Esophagus muscularis mucosa (tissue), 4 donors: ENCODE measurements at regions not wholly inside any gene's neighbourhood (a gene's known extent, or its start where the extent isn't known, plus 50 kb on each side); places are given as distances from the start of the nearest gene placed in this dataset.

Source experiments
- DNase-seq: peaks from one replicate; pipeline ENCODE4 v3.0.0-alpha.2; 2017; ENCODE audit errors: extremely low spot score
- H3K27ac ChIP-seq, 4 donors: fragments of 200-600 bp; sonication (generic); replicated peaks in 1 of 4; 1 replicate in 3 of 4; 2 replicates in 1 of 4; pipeline ENCODE4 v1.5.1; 2016 to 2019; ENCODE audit warnings: mild to moderate bottlenecking in 1 of 4
- H3K27me3 ChIP-seq, 4 donors: fragments of 200-600 bp; sonication (generic); one replicate each; pipeline versions ENCODE4 v1.5.1 to v1.6.0; 2016 to 2019
- H3K36me3 ChIP-seq, 4 donors: fragments of 200-600 bp; sonication (generic); one replicate each; pipeline ENCODE4 v1.5.1; 2016 to 2019
- H3K4me1 ChIP-seq, 4 donors: fragments of 200-600 bp; sonication (generic); one replicate each; pipeline ENCODE4 v1.5.1; 2016 to 2019
- H3K4me3 ChIP-seq, 4 donors: fragments of 200-600 bp; sonication (generic); 1 replicate in 2 of 4; 2 replicates in 2 of 4; pipeline ENCODE4 v1.5.1; 2016 to 2019; ENCODE audit warnings: mild to moderate bottlenecking in 4 of 4, moderate library complexity in 1 of 4
- H3K9me3 ChIP-seq, 4 donors: fragments of 200-600 bp; sonication (generic); 1 replicate in 3 of 4; 2 replicates in 1 of 4; pipeline ENCODE4 v1.5.1; 2016 to 2019
- CTCF ChIP-seq, 3 experiments: fragments of 200-600 bp in 2 of 3; fragments of 450-650 bp in 1 of 3; sonication (generic) in 2 of 3; IDR thresholded peaks; one replicate each; pipeline ENCODE4 v1.5.1; 2017 to 2019; ENCODE audit warnings: antibody characterized with exemption in 3 of 3, mild to moderate bottlenecking in 2 of 3, moderate library complexity in 1 of 3
- EP300 ChIP-seq: sonication (generic); formaldehyde crosslinking; IDR thresholded peaks from one replicate; pipeline ENCODE4 v1.6.1; 2017; ENCODE audit warnings: antibody characterized with exemption
- POLR2A ChIP-seq: fragments of 450-650 bp; IDR thresholded peaks from one replicate; pipeline ENCODE4 v1.6.1; 2017; ENCODE audit warnings: antibody characterized with exemption, moderate library complexity, mild to moderate bottlenecking, low read depth
- POLR2AphosphoS5 ChIP-seq, 2 donors: sonication (generic); formaldehyde crosslinking; IDR thresholded peaks; one replicate each; pipeline ENCODE4 v1.6.1; 2017; ENCODE audit warnings: antibody characterized with exemption in 2 of 2
- WGBS: methylation state at CpG from one replicate; pipeline ENCODE4 v1.1.5; 2018; 5-methylcytosine and 5-hydroxymethylcytosine counted together
- intact Hi-C: fragments of 100-400 bp; cut with DNase I; formaldehyde crosslinking; loops from one replicate; pipeline ENCODE4 v1.15.1; 2023

DNA sequence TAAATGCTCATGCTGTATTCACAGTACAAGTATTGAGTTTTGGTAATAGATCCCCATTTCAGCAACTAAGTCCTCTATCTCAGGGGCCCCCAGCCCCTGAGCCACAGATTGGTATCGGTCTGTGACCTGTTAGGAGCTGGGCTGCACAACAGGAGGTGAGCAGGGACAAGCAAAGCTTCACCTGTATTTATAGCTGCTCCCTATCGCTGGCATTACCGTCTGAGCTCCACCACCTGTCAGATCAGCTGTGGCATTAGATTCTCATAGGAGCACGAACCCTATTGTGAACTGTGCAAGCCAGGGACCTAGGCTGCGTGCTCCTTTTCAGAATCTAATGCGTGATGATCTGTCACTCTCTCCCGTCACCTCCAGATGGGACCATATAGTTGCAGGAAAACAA is 262.8 kb upstream of the UBE2E2 start:
- 81% methylated on average over 7 of the region's 7 CpGs for WGBS
- H3K4me3 ChIP-seq: no peak overlapping the region
- intact Hi-C loops: no loop called here
- H3K9me3 ChIP-seq: no peaks in the 10 kb centered on the region
- DNase-seq: no peak
- no peaks in the 10 kb centered on the region for H3K27me3 ChIP-seq
- H3K4me1 ChIP-seq: peaks cover 0 to 49% (median 46%) of the 10 kb centered on the region in 4 donors
- peak overlapping the region; percentile 66 to 79 (median 69) for H3K27ac ChIP-seq
- no peaks in the 10 kb centered on the region for H3K36me3 ChIP-seq
- TF ChIP-seq POLR2AphosphoS5 (IDR thresholded peaks at IDR 0.05) (no peak), EP300 (no peak)

GRCh38 chr3:22942981-22943380 is 260.1 kb upstream of the UBE2E2 start:
- Histone ChIP-seq H3K9me3 (no peaks in the 10 kb centered on the region), H3K27ac (no peak overlapping the region), H3K4me1 (peaks cover 0 to 31% (median 26%) of the 10 kb centered on the region in 4 donors), H3K27me3 (no peaks in the 10 kb centered on the region), H3K4me3 (no peak overlapping the region), H3K36me3 (no peaks in the 10 kb centered on the region)
- TF ChIP-seq POLR2A (no peak), CTCF (IDR thresholded peaks at IDR 0.05) (no peak), EP300 (no peak), POLR2AphosphoS5 (IDR thresholded peaks at IDR 0.05) (no peak)
- no peak for DNase-seq
- intact Hi-C loops: no loop called here

DNA sequence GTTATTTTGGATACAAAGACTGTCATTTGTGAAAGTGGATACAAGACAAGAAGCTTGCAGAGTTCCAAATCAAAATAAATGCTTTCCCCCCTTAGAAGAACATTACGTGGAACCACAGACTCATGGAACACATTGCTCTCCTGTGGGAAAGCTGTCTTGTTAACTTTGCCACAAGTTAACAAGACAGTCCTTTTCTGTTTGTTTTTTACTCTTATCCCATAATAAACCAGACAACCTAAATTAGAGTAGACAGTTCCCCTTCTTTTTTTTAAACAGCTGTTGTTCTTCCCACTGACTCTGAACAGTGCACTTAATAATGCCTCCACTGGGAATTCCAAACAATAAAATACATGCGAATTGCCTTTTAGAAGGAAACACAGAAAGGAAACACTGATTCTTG is 255.3 kb upstream of the UBE2E2 start:
- WGBS: 49% methylated on average over 2 of the region's 2 CpGs

DNA sequence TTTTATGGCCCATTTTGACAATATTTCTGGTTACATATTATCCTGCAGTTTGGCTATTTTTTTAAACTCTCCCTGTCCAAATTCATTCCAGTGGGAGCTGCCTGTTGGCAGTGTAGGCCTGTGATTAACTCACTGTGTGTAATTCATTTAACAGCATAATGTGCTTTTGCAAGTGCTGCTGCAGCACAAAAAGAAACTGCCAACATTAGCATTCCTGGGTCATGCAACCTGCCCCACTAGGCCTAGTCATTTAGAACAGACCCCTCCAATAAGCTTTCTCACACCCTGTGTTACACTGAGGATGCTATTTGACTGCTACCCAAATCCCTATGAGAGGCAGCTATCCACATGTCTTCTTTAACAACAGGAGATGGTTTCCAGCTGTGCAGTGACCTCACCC is 251.2 kb upstream of the UBE2E2 start:
- intact Hi-C loops: no loop called here
- Histone ChIP-seq H3K9me3 (no peaks in the 10 kb centered on the region), H3K4me1 (peaks cover 0 to 28% (median 17%) of the 10 kb centered on the region in 4 donors), H3K4me3 (no peak overlapping the region), H3K36me3 (no peaks in the 10 kb centered on the region), H3K27ac (no peak overlapping the region), H3K27me3 (no peaks in the 10 kb centered on the region)
- no peak for DNase-seq
- TF ChIP-seq POLR2A: no peak
- no peak for TF ChIP-seq CTCF (IDR thresholded peaks at IDR 0.05)
- TF ChIP-seq POLR2AphosphoS5 (IDR thresholded peaks at IDR 0.05): no peak
- TF ChIP-seq EP300: no peak

More for the DNA sequence above, 255.3 kb upstream of the UBE2E2 start:
- Histone ChIP-seq H3K27me3 (no peaks in the 10 kb centered on the region), H3K9me3 (no peaks in the 10 kb centered on the region), H3K4me3 (no peak overlapping the region), H3K36me3 (no peaks in the 10 kb centered on the region), H3K27ac (no peak overlapping the region), H3K4me1 (peaks cover 0 to 28% (median 17%) of the 10 kb centered on the region in 4 donors)
- intact Hi-C loops: no loop called here
- DNase-seq: no peak
- TF ChIP-seq EP300 (no peak), POLR2A (no peak), POLR2AphosphoS5 (IDR thresholded peaks at IDR 0.05) (no peak), CTCF (IDR thresholded peaks at IDR 0.05) (no peak)

- Histone ChIP-seq H3K9me3 (no peaks in the 10 kb centered on the region), H3K36me3 (no peaks in the 10 kb centered on the region), H3K27ac (no peak overlapping the region), H3K27me3 (no peaks in the 10 kb centered on the region), H3K4me1 (peaks cover 0 to 23% (median 14%) of the 10 kb centered on the region in 4 donors), H3K4me3 (no peak overlapping the region)
- WGBS: 88% methylated on average over 3 of the region's 3 CpGs
- DNase-seq: no peak
- intact Hi-C loops: no loop called here
- no peak for TF ChIP-seq POLR2AphosphoS5 (IDR thresholded peaks at IDR 0.05)
- TF ChIP-seq POLR2A: no peak
- no peak for TF ChIP-seq EP300
- TF ChIP-seq CTCF (IDR thresholded peaks at IDR 0.05): no peak
These were observed 250.3 kb upstream of the UBE2E2 start for GRCh38 chr3:22952860-22953259.
